ENCODE measurements at regions not wholly inside any gene's neighbourhood (a gene's known extent, or its start where the extent isn't known, plus 50 kb on each side); places are given as distances from the start of the nearest gene placed in this dataset.

- TF ChIP-seq CTCF (IDR thresholded peaks at IDR 0.05) (no peak), POLR2A (IDR thresholded peaks at IDR 0.05) (no peak)
Observed at GRCh38 chr5:126720369-126720768, 56.6 kb upstream of the LMNB1 start.
